ENCODE measurements at regions not wholly inside any gene's neighbourhood (a gene's known extent, or its start where the extent isn't known, plus 50 kb on each side); places are given as distances from the start of the nearest gene placed in this dataset.

DNA sequence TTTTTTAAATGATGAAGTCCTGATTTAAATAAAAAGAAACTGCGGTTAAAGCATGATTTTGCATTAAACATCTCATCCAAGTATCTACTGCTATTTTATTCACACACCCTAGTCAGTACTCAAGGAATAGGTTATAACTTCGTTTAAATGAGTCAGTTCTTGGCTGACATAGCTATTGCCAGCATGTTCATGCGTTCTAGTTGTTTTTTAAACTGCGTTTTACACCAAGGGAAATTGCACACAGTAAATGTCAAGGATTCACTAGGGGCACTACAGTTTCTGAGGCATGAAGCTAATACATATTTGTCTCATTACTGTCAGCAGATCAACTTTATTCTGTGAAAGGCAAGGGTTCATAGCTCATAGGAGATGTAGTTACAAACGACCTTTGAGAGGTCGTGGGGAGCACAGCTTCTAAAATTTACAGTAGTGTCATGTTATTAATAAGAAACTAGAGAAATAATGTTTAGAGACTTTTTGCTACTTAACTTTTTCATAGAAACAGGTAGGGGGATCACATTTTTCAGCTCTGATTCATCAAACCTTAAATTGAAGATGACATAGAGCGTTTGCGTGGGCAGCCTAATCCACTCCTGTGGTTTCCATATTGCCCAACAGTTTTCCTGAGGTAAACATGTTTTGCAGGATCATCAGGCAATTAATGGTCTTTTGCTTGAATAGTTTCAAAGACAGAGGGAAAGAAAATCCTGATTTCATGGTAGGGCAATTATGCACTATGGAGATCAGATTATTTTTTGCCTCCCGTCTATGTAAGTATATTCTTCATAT is 2222.7 kb upstream of the WWC1 start:
- TF ChIP-seq, protein P1, sequence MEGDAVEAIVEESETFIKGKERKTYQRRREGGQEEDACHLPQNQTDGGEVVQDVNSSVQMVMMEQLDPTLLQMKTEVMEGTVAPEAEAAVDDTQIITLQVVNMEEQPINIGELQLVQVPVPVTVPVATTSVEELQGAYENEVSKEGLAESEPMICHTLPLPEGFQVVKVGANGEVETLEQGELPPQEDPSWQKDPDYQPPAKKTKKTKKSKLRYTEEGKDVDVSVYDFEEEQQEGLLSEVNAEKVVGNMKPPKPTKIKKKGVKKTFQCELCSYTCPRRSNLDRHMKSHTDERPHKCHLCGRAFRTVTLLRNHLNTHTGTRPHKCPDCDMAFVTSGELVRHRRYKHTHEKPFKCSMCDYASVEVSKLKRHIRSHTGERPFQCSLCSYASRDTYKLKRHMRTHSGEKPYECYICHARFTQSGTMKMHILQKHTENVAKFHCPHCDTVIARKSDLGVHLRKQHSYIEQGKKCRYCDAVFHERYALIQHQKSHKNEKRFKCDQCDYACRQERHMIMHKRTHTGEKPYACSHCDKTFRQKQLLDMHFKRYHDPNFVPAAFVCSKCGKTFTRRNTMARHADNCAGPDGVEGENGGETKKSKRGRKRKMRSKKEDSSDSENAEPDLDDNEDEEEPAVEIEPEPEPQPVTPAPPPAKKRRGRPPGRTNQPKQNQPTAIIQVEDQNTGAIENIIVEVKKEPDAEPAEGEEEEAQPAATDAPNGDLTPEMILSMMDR (IDR thresholded peaks at IDR 0.05) = no peak
- TF ChIP-seq ZNF138 (CRISPR knock-in tag; conservative IDR thresholded peaks at IDR 0.05) (no peak), CREB1 (CRISPR knock-in tag; IDR thresholded peaks at IDR 0.05) (no peak)
